GM19455 (cell line): ENCODE measurements at regions not wholly inside any gene's neighbourhood (a gene's known extent, or its start where the extent isn't known, plus 50 kb on each side); places are given as distances from the start of the nearest gene placed in this dataset.
"Not testable (repeated sequence)": the region's sequence is repeated elsewhere in the genome, so short reads cannot be mapped to it uniquely, and the experiment has no call there.

ENCODE experiments used
- ATAC-seq: cut with Tn5 transposase; IDR thresholded peaks from one replicate; pipeline ENCODE4 v1.9.1; 2021; ENCODE audit not compliant: unreplicated experiment

DNA sequence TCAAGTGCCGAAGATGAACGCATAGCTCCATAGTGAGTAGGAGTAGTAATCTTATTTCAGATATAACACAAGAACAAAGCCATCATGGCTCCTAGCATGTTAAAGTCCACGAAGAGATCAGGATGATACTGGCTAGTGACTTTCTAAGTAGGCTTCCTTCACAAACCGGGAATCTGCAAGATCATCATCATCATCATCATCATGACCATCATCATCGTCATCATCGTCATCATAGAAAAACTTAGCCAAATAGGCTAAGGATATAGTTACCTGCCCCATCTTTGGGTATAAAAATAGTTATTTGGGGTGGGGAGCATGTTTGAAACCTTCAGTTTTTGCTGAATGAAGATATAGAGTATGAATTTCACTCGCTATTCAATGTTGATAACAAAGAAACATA lies 57.9 kb downstream of the PYDC2 start:
- ATAC-seq = no peak

DNA sequence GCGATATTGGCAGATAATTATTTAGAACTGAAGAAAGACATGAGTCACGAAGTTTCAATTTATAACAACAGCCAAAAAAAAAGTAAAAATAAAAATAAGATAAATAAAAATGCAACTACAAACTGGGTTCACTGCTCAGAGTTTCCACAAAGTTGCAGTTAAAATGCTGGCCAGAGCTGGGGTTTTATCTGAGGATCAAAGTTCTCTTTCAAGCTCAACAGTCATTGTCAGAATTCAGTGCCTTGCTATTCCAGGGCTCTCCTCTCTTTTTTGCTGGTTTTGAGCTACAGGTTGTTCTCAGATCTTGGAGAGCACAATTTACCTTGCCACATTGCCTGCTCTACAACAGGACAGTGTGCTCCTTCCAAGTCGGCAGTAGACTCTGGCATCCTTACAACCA lies 60.1 kb downstream of the PYDC2 start:
- ATAC-seq = no peak

DNA sequence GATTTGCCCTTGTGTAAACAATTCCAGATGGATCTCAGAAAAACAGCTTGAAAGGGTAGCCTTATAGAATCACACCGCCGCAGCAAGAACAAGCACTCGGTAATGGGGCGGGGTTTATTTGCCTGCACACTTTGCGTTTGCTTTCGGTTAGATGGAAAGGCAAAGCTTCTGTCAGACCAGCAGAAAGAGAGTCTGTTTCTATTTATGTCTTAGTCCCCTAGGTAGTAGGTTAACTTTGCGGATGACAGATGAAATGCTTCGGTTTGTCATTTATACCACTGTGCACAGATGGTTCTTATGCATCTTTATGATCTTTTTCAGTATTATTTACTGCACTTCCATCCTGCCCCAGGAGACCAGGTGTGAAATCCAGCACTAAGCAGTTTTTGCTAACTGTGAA lies 62.2 kb downstream of the PYDC2 start:
- no peak for ATAC-seq

DNA sequence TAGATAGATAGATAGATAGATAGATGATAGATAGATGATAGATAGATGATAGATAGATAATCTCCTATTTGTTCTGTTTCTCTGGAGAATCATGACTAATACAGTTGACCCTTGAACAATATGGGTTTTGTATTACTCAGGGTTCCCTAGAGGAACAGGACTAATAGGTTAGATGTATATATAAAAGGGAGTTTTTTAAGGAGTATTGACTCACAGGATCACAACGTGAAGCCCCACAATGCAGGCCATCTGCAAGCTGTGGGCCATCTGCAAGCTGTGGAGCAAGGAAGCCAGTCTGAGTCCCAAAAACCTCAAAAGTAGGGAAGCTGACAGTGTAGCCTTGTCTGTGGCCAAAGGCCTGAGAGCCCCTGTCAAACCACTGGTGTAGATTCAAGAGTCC lies 67.6 kb downstream of the PYDC2 start:
- no peak for ATAC-seq

DNA sequence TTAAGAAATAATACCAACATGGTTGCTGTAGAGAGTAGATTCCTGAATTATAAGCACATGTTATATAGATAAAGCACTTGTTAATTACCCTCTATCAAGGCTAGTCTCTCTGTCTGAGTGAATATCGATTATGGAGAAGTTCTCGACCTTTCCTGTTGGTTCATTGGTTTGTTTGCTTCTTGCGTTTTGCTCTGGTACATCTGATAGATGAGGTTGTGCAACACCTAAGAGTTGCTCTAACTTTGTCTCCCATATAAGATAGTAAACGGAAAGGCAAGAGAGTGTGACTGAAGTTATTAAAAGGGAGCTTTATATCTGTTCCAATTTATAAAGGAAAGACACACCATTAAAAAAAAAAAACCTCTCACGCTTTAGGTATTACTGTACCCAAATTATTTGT lies 69.0 kb downstream of the PYDC2 start:
- no peak for ATAC-seq

DNA sequence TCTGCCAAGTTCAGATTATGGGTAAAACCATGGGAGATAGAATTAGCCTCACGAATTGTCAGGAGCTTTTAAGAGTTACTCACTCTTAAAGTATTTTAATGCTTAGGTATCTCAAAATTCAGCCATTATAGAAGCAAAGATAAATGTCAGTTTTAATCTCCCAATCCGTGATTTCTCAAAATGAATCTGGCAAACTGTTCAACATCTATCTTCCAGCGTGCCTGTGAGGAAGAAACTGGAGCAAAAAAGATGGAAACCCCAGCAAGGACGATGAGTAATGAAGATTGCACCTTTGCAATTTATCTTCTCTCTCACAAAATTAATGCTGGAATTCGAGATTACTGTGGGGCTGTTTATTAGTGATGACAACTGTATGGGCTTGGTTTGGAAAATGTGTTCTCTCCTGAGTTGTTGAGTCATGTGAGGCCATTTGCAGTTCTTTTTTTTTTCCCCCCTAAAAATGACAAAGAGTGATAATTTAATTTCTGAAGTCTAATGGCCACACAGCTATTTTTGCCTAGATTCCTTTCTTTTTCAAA lies 70.5 kb downstream of the PYDC2 start:
- no peak for ATAC-seq

DNA sequence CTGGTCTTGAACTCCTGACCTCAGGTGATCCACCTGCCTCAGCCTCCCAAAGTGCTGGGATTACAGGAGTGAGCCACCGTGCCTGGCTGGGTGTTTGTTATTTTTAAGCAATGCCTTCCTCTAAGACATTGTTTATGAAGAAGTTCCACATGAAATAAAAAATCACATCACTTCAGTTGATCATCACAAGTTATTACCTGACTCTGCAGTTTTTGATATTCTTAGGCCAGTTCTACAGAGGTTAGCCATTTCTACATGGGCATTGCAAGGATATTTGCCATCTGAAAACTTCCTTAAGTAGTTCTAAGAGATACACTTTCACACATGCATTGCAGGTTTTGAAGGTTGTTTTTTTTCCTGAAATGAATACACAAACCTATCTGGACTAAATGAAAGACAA lies 82.1 kb downstream of the PYDC2 start:
- ATAC-seq = no peak

DNA sequence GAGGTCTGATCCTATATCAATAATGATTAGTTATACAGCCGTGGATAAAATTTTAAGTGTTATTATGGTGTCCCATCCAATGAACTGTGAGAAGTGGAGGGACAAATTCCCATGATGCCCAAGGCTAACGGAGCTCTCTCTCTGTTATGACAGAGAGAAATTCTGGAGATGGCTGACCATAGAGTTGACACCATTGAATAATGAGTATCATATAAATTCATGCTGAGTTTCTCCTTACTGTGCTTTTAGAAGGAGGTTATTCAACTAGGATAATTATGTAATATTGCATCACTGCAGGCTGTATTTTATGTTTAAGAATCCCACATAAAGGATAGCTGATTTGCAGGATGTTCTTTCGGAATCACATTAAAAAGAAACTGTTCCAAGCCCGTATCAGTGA lies 82.9 kb downstream of the PYDC2 start:
- ATAC-seq = no peak

DNA sequence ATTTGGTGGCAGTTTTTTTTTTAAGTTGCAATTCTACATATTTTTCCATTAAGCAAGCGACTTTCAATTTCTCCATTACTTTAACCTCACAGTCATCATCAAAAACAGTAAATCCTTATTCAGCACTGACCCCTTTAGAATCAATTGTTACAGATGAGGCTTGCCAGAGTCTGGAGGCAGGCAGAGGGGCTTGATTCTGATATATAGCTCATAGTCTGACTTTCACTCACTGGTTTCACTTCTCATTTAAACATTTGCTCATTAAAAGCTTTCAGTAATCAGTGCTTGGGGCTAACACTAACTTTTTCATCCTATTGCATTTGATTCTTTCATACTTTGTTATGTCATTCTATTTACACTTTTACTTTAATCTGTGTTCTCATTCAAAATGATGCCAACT lies 88.4 kb downstream of the PYDC2 start:
- ATAC-seq = no peak

DNA sequence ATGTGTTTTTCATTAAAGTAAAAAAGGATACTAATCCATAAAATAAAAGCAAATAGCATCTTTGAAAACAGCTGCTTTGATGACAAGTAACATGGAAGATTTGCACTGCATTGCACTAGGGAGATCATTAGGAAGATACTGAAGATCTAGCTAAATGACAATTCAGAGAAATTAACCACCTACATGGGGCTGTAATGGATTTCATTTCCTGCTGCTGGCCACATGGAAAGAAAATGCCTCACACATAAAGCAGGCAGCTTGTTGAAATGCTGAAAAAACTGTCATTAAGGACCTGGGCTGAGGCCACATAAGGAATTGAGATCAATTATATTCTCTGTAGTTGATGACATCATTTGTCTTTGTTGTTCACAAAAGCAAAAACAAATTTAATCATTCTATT lies 94.1 kb downstream of the PYDC2 start:
- ATAC-seq = no peak

DNA sequence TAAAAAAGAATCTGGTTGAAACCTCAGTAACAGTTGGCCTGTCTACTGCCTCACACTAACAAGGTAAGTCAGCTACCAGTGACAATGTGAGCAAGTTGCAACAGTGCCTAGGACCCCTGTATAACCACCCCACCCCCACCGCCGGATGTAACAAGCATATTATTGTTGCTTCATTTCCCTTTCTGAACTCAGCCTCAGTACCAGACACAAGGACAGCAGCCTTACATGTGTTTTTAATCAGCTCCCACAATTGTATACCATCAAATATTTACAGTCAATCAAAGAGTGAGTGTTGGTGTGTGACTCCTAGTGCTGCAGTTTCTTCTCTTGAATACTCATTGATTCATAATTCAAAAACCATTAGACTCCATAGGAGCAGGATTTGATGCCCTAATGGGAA lies 96.4 kb downstream of the PYDC2 start:
- no peak for ATAC-seq

DNA sequence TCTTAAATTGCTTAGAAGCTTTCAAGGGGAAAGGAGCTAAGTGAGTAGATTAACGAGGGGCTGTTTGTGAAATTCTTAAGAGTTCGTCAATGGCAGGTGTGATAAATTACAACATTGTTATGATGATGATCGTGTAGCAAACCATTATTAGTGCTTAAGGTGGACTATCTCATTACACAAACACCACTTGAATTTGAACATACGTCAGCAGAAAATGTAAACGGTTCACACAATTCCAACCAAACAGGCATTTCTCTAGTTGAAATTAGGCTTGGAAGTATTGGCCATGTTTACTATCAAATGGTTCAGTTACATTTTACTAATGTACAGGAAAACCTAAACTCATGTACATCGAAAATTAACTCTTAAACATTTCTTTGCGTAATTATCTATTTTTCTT lies 102.8 kb downstream of the PYDC2 start:
- no peak for ATAC-seq

DNA sequence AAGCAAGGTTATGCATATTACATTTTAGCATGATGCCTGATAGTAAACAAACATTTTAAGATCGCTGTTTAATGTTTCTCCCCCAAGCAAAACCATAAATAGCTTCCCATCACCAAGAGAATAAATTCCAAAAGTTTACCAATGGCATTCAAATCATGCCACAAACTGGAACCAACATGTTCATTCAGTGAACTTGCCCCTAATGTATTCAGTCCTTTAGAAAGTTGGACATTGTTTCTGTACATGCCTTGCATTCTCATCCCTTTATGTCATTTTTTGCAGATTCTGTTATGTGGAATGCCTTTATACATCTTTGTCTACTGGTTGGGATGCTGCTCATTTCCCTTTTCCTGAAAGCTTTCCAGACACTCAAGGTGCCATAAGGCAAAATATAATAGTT lies 105.5 kb downstream of the PYDC2 start:
- ATAC-seq = no peak

DNA sequence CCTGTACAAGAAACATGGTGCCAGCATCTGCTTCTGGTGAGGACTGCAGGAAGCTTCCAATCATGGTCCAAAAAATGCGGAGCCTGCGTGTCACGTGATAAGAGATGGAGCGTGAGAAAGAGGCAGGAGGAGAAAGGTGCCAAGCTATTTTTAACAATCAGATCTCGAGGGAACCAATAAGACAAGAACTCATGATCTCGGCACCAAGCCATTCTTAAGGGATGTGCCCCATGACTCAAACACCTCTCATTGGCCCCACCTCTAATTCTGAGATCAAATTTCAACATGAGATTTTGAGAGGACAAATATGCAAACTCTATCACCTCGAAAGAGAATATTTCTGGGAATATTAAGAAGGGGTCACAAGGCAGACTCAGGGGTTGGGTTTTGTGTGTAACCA lies 107.2 kb downstream of the PYDC2 start:
- ATAC-seq = no peak

DNA sequence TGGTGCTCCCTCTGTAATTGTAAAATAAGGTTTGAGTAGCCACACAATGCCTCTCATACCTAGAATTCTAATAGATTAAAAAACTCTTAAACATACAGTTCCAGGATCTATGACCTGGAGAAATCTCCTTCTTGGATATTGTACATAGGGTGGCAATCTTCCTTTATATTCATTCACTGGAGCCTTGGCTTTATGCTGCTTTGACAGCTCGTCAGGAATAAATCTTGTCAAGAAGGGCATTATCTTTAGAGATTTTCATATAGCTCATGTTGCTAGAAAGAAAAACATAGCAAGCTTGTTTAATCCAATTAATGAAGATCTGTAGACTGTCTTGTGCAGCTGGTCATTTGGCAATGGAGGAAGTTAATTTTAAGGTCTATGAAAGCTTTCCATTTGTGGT lies 131.1 kb downstream of the PYDC2 start:
- ATAC-seq = no peak

DNA sequence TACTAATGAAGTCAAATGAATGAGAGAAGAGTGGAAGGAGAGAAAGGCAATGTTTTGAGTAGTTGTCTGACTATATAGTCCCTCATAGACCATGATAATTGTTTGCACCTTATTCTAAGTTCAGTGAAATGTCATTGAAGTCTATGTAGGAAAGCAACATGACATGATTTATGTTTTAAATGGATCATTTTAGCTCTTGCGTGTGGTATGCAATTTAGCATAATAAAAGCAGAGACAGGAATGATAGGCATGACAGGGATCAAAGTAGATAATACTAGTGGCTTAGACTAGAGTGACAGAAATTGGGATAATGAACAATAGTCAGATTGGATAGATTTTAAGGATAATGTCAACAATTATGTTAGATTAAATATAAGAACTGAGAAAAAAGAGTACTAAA lies 132.5 kb downstream of the PYDC2 start:
- ATAC-seq = no peak

DNA sequence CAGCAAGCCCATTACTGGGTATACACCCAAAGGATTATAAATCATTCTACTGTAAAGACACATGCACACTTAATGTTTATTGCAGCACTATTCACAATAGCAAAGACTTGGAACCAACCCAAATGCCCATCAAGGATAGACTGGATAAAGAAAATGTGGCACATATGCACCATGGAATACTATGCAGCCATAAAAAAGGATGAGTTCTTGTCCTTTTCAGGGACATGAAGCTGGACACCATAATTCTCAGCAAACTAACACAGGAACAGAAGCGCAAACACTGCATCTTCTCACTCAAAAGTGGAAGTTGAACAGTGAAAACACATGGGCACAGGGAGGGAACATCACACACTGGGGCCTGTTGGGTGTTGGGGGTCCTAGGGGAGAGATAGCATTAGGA lies 154.5 kb downstream of the PYDC2 start:
- ATAC-seq = not testable (repeated sequence)

DNA sequence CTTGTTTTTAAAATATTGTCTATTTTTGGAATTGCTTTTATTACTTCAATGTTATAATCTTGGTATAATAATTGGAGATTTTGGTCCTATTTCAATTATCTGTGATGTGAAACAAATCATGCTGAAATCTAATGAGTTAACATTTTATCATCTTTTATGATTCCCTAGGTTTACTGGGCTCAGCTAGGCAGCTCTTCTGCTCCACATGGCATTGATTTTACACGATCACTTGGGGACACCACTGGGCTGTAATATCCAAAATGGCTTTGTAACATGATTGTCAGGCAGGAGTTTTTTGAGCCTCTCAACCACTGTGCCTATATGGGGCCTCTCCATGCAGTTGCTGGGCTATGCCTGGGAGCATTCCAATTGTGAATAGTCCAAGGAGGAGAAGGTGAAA lies 163.3 kb downstream of the PYDC2 start:
- ATAC-seq = no peak

DNA sequence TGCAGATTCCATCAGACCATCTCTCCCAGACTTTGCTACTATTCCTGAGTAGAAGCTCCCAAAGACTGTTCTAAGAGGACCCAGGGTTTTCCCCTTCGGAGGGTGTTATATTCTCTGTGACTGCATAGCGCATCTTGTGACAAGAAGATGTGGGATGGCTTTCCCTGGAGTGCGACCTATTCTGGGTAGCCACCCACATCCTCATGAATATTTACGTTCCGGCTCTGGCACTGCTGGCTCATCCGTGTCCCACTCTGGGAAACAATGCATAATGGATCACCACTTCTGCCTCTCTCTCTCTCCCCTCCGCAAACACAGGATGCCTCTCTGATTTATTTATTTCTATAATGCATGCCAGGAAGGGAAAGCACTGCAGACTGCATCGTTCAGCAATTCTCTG lies 166.1 kb downstream of the PYDC2 start:
- no peak for ATAC-seq

DNA sequence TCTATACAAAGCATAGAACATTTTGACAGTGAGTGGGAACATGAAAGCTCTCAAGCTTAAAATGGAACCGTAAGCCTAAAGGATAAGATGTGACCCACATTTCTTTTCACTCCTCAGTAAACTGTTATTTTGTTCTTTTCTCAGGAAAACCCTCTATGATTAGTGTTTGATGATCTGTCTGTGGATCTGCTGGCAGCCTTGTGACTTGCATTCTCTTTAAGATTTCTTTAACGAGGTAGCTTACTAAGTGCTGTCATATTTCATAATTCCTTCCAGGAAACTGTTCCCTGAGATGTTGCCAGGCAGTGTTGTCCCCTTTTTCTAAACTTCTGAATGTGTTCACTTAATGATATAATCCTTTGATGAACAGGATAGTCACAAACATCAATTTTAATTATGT lies 167.6 kb downstream of the PYDC2 start:
- no peak for ATAC-seq

DNA sequence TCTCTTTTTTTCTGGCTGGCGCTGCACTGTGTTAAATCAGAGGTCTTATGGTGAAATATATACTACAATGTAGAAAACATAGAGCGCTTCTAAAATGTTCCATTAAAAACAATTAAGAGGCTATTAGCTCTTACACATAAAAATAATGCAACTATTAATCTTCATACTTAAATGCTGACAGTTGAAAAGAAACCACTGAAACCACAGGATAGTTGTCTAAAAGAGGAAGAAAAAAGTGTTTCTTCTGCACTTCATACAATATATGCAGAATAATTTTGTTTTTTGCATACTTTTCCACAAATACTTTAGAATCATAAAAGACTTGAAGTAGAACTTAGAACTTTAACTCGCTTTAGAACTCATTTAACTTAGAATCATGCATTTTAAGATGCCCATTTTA lies 170.5 kb downstream of the PYDC2 start:
- ATAC-seq = no peak

DNA sequence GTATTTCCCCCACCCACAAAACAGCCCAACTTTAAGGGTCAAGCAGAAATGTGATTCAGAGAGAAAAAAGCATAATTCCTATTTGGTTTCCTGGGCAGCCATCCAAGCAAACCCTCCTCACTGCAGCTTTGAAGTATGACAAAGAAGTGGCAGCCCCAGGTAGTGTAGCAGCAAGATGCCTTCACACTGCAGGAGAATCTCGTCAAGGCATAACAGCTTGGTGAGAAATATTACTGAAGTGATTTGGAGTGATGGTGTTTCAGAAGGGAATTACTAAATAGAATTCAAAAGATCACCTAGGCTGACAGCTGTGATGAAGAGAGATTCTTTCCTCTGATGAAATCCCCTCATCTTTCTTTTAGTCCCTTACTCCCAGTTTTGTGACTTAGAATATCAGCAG lies 173.9 kb downstream of the PYDC2 start:
- no peak for ATAC-seq

DNA sequence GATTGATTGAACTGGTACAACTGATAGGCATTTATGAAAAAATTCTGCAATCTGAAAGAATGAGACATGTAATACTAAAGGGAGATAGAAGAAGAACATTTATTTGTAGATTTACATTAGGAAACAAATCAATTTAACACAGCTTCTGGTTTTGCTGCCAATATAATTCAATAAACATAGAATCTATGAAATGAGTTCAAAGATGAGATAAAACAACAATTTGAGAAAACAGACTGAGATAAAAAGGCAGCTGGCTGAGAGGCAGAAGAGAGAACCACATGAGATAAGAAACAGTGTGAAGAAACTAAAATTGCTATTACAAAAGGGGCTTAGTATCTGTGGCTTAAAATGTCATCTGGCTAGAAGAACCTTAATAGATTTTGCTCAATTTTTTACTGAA lies 176.6 kb downstream of the PYDC2 start:
- no peak for ATAC-seq

DNA sequence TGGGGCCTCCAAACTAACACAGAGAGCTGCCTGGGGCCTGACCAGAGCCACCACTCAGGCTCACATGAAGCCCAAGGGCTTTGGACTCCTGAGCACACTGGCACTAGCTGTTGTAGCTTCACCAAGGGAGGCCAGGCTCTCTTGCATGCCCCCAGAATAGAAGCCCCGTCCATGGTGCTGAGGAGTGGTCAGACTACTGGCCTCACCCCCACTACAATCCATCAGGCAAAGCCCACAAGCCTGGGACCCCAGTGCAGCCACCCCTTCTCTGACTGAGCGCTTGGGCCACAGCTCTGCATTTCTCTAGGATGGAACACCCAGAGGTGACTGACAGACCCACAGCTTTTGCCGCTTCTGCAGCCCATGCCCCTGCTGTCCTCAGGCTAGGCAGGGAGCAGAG lies 180.8 kb downstream of the PYDC2 start:
- no peak for ATAC-seq
